HG03354 (cell line): ENCODE measurements at regions not wholly inside any gene's neighbourhood (a gene's known extent, or its start where the extent isn't known, plus 50 kb on each side); places are given as distances from the start of the nearest gene placed in this dataset.
A peak's percentile ranks its signal among the peaks of the same experiment; 100 is the strongest.

ENCODE experiments used
- ATAC-seq: cut with Tn5 transposase; IDR thresholded peaks from one replicate; pipeline ENCODE4 v1.9.1; 2021; ENCODE audit warnings: mild to moderate bottlenecking; ENCODE audit not compliant: unreplicated experiment, poor library complexity, severe bottlenecking

DNA sequence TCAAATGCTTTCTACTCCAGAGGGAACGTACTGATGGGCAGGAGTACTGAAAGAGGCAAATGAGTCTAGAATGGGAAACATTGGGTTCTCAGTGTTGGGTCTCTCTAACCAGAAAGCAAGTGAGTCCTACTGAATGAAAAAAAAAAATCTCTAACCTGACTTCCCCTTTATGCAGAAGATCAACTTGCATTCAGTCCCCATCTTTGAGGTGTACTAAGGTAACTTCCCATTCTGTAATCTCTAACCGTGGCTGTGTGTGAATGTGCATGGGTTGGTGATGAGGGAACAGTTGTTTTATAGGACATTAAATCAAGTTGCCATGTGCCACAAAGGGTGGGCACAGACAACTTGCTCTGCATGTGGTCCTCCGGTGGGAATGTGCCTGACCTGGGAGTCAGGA, 264.6 kb upstream of the CLINT1 start:
- no peak for ATAC-seq

DNA sequence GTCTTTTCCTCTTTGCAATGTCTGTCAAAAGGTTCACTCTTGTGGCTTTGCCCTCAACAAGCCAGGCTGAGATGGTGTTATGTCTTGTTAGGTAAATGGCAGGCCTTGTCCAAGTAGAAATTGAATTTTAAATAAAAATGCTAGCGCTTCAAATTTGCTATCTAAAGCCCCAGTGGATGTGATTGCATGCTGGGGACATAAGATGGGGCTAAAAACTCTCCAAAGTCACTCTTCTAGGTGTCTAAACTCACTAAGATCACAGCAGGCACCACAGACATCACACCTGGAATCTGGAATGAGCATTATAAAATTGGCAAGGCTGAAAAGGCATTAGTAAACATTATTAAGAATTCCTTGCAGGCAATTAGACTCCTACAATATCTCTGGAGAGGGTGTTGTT, 262.7 kb upstream of the CLINT1 start:
- no peak for ATAC-seq

DNA sequence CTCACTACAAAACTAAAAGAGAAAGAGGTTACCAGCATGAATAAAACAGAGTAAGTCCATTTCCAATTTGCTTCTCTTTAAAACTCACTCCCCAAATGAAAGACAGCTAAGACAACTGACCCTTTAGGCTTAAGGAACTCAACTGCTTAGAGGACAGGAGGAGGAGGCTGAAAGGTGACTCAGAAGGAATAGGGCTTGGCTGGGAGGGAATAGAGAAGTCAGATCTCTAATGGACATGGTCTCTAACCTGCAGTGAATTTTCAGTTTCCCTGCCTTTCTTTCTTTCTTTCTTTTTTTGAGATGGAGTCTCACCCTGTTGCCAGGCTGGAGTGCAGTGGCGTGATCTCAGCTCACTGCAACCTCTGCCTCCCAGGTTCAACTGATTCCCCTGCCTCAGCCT, 261.8 kb upstream of the CLINT1 start:
- no peak for ATAC-seq

DNA sequence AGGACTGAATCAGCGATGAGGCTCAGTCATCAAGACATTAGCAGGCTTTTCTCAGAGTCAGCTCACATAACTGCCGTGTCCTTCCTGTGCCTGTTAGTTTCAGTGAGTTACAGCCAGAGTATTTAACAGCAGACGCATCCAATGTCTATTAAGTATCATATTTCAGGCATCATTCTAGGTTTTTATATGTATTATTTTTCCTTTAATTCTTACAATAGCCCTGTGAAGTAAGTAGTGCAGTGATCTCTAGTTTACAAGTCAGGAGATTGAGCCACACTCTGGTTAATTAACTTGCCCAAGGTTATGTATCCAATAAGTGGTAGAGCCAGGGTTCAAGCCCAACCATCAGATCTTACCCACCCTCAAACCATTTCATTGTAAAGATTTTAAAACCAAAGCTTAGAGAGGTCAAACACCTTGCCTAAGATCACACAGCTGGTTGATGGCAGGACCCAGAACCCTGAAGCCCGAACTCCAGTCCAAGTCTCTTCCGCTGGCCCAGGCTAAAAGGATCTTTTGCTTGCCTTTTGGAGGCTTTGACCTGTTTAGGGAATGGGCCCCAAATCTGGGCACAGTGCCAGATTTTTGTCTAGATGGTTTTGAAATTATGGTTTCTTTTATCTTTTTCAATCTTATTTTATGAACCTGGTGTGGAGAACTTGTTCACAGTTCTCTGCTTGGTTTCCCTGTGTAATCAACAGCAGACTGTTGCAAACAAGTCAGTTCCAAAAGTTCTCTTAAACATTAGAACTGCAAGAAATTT, 261.2 kb upstream of the CLINT1 start:
- ATAC-seq, result no peak

DNA sequence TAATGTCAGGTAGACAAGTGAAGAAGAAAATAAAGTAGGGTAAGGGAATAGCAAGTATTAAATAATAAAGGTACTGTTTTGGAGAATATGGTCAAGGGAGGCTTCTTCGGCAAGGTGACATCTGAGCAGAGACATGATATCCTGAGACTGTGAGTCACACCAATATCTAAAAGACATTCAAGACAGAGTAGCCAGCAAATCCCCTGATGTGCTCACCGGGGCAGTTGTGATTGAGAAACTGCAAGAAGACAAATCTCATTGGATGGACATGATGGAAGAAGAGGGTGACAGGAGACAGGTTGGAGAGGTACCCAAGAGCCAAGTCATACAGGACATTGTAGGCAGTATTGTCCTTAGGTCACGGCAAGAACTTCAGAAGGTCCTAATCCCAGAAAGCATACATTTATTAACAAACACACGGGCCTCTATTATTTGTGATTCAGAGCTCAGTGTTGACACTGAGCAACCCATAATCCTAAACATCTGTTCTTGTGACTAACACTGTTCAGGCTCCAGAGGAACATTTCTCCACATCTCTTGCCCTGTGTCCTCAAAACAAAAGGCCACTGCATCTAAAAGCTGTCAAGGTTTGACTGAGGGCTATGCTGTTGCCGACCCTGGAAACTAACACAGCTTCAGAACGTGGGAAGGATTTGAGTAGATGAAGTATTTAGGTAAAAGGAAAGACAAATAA, 258.7 kb upstream of the CLINT1 start:
- no peak for ATAC-seq

- ATAC-seq, result no peak
Observed at GRCh38 chr5:158116965-158117364, 258.0 kb upstream of the CLINT1 start.

DNA sequence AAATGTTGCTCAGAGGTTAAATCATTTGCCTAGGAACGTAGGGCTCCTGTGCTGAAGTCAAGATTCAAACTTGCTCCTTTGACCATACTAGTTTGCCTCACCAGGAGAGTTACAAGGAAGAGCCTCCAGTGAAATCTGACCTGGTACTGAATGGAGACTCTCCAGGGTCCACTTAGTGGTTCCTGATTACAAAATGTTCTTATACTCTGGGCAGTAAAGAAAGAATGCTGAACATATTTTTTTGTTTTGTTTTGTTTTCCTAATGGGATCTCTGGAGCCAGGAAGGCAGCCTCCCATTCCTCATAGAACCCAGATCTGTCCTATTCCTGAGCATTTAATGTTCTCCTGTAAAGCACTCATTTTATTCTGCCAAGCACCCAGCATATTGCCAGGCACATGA, 256.5 kb upstream of the CLINT1 start:
- ATAC-seq, result no peak

DNA sequence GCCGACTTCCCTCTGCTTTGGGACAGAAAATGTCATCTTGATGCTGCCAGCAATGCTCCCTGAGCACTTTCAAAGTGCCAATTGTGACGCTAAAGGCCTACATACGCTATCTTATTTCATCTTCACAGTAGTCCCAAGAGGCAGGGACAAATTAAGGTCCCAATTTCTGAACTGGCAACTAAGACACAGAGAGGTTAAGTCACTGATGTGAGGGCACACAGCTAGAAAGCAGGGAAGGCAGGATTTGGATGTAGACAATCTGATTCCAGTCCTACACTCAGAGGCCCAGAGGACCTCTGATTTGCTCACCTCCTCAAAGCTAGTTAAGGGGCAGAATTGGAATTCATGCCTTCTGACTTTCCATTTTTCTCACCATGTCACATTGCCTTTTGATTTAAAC, 249.2 kb upstream of the CLINT1 start:
- no peak for ATAC-seq

GRCh38 chr5:158100373-158100888, 241.5 kb upstream of the CLINT1 start:
- no peak for ATAC-seq

DNA sequence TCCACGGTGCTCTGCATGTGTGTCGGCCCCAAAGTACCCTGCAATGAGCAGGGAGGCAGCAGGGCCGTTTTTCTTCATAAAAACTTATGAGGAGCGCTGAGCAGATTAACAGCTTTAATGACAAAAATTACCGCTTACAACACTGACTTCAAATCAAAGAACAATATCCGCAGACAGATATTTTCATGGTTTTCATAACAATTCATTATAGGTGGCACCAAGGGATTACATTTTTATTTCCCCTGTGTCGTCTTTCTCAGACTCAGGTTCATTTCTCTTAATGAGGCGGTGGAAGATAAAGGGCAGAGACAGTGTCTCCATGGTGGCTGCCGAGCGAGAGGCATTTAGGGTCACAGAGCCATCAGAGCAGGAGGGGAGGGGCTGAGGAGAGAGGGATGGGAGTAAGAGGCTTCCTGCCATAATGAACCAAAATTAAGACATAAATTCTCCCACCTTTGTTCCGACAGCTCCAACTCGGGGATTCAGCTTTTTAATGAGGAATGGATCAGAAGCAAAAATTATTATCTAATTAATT, 240.7 kb upstream of the CLINT1 start:
- ATAC-seq, result no peak

GRCh38 chr5:158096835-158097234, 237.9 kb upstream of the CLINT1 start:
- ATAC-seq, result no peak

DNA sequence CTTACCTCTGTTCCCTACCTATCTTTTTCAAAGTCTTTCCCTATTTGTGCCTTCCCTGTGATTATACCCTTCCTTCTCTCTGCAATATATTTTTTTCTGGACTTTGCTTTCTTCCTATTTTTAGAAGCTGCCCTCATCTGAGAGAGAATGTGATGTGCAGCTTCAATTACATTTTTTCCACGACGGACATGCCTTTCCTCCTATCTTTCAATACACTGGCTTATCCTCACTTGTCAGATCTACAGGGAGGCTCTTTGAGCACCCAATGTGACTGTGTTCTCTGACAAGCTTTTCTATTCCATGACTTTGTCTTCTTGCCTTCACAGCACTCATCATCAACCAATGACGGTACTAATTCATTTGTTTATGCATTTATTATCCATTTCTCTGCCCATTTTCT, 227.9 kb upstream of the CLINT1 start:
- no peak for ATAC-seq

DNA sequence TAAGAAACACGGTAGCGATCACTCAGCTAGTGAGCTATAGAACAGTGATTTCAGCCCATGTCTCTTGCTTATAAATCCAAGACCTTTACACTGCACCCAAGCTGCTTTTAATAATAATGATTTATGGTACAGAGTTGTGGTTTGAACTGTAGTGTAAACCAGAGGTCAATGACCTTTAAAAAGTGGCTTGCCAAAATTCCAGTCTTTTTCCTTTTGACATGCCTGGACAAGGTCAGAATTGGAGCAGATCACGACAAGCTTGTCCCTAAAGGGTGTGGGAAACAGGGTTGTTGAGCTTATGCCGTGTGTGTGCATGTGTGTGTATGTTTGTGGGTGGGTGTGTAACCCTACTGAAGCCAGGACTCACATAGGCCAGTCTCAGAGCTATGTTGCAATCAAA, 225.3 kb upstream of the CLINT1 start:
- no peak for ATAC-seq

DNA sequence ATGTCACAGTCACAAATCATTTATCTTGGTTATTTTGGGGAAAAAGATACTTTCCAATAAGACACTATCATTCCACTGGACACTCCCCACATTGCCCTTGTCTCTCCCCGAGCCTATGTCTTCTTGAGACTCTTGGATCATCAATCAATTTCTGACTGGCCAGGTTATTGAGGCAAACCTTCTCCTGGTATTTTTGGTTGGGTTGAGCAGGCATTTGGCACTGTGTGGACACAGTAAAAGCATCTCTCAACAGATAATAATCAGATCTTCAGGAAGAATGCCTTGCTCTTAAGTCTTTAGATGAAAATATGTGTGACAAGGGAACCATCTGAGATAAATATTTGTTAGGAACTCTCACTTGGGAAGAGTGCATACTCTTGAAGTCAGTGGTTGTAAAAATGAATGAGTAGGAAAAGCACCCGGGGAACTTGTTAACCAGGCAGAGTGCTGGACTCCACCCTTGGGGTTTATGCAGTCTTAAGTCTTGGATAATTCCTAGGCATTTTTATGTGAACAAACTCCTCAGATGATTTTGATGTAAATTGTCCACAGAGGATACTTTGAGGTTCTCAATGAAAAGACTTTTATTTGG, 223.8 kb upstream of the CLINT1 start:
- ATAC-seq, result no peak

DNA sequence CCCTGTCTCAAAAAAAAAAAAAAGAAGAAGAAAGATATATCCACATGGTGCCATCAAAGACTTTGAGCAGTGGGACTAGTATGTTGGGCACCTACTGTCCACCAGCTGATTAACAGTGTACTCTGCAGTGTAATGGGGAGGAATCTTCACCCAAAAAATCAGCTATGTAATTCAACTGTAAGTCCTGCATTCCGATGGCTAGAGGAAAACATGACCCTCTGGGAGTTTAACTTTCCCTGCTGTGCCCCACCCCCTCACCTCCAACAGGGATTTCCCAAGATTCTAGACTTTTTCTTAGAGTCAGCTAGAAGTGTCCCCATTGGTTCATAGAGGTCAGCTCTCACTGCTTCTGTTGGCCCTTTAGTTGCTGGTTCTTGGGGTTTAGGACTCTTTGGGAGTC, 221.2 kb upstream of the CLINT1 start:
- no peak for ATAC-seq

- no peak for ATAC-seq
Observed at GRCh38 chr5:158079097-158079496, 220.2 kb upstream of the CLINT1 start.

DNA sequence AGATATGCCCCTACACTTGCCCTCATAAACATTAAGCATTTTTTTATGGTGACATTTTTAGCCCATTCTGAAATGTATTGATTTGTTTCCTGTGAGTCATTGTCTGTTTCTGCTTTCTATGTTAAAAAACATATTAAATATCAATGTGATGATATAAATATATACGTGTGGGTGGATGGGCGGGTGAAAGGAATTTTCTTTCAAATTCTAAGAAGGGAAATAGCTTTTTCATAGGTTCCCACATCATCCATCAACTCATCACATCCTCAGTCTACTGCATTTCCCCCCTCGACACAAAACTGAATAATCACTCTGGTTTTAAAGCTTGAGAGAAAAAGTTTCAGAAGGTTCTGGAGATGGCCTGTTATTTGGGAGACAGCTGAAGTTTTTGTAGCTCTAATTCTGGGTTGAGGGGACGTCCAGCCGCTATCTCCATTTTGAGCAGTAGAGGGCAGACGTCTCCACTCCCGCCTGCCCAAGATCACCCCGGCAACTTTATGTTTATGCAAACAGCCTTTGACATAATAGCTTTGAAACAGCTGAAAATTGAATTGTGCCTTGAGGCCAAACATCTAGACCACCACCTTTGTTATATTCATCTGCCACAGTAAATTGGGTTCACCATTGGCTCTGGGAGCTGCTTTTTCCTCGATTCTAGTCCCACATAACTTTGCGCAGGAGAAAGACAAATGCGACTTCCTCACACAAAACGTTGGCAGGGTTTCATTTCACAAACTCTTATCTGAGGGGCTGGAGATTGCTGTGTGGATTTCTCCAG, 216.2 kb upstream of the CLINT1 start:
- ATAC-seq, result peak; percentile 94

GRCh38 chr5:158074597-158074991, 215.6 kb upstream of the CLINT1 start:
- ATAC-seq, result no peak

GRCh38 chr5:158070859-158071258, 211.9 kb upstream of the CLINT1 start:
- ATAC-seq, result no peak

DNA sequence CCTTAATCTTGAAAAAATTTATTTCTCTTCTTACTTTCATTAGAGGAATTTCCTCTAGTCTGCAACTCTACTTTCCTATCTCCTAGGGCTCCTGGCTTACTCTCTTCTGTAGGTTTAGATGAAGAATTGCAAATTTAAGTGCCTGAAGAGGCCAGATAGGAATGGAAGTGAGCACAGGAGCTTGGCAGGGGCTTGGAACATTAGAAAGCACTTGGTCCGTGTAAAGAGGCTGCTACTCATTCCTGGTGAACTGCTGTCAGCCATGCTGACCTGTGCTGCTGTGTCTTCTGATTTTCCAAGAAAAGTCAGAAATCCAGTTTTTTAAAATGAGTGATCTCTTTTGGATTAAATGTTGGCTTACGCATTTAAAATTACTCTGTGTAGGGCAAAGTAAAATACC, 210.9 kb upstream of the CLINT1 start:
- ATAC-seq, result no peak
